ENCODE measurements at regions not wholly inside any gene's neighbourhood (a gene's known extent, or its start where the extent isn't known, plus 50 kb on each side); places are given as distances from the start of the nearest gene placed in this dataset.

DNA sequence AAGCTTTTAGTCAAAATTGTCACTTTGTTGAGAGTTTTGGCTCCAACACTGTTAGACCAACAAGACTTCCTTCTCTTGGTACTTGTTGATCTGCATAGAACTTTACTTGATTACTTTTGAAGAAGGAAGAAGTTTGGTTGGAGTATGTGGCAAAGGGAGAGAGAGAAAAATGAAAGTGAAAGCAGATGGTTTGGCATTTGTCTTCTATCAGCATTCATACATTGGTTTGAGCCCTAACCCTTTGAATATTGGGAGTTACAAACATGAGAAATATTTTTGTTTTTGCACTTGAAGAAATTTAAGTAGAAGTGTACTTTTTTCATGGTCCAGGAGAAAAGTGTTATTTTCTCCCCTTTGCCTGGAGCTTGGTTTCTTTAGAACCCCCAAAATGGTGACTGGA lies 169.8 kb downstream of the ADGRL4 start:
- TF ChIP-seq, protein P1, sequence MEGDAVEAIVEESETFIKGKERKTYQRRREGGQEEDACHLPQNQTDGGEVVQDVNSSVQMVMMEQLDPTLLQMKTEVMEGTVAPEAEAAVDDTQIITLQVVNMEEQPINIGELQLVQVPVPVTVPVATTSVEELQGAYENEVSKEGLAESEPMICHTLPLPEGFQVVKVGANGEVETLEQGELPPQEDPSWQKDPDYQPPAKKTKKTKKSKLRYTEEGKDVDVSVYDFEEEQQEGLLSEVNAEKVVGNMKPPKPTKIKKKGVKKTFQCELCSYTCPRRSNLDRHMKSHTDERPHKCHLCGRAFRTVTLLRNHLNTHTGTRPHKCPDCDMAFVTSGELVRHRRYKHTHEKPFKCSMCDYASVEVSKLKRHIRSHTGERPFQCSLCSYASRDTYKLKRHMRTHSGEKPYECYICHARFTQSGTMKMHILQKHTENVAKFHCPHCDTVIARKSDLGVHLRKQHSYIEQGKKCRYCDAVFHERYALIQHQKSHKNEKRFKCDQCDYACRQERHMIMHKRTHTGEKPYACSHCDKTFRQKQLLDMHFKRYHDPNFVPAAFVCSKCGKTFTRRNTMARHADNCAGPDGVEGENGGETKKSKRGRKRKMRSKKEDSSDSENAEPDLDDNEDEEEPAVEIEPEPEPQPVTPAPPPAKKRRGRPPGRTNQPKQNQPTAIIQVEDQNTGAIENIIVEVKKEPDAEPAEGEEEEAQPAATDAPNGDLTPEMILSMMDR (IDR thresholded peaks at IDR 0.05): no peak
- TF ChIP-seq POLR2A (IDR thresholded peaks at IDR 0.05) (no peak), POLR2AphosphoS5 (IDR thresholded peaks at IDR 0.05; ENCODE audit: insufficient read depth in 1 of 2, low read depth in 1 of 2) (no peak)

All from vagina (tissue), 2 donors.